GM12872 (cell line): ENCODE measurements at regions not wholly inside any gene's neighbourhood (a gene's known extent, or its start where the extent isn't known, plus 50 kb on each side); places are given as distances from the start of the nearest gene placed in this dataset.
A peak's percentile ranks its signal among the peaks of the same experiment; 100 is the strongest.

Source experiments
- CTCF ChIP-seq: IDR thresholded peaks from 3 replicates; pipeline ENCODE4 v1.5.1; 2011; ENCODE audit warnings: low read depth, mild to moderate bottlenecking, low read length, moderate library complexity; ENCODE audit not compliant: insufficient read depth

- TF ChIP-seq CTCF, result no peak
These were observed 894.8 kb downstream of the REEP3 start for GRCh38 chr10:64416011-64416410.

- TF ChIP-seq CTCF, result no peak
These were observed 898.3 kb downstream of the REEP3 start for GRCh38 chr10:64419461-64419860.

- TF ChIP-seq CTCF, result no peak
These were observed 905.5 kb downstream of the REEP3 start for GRCh38 chr10:64426745-64427144.

- TF ChIP-seq CTCF, result peak; percentile 41
These were observed 909.6 kb downstream of the REEP3 start for GRCh38 chr10:64430690-64431323.

GRCh38 chr10:64444163-64444562, 923.0 kb downstream of the REEP3 start:
- no peak for TF ChIP-seq CTCF

GRCh38 chr10:64444564-64444963, 923.4 kb downstream of the REEP3 start:
- no peak for TF ChIP-seq CTCF

GRCh38 chr10:64449603-64450002, 928.4 kb downstream of the REEP3 start:
- no peak for TF ChIP-seq CTCF
